ENCODE measurements at regions not wholly inside any gene's neighbourhood (a gene's known extent, or its start where the extent isn't known, plus 50 kb on each side); places are given as distances from the start of the nearest gene placed in this dataset.

DNA sequence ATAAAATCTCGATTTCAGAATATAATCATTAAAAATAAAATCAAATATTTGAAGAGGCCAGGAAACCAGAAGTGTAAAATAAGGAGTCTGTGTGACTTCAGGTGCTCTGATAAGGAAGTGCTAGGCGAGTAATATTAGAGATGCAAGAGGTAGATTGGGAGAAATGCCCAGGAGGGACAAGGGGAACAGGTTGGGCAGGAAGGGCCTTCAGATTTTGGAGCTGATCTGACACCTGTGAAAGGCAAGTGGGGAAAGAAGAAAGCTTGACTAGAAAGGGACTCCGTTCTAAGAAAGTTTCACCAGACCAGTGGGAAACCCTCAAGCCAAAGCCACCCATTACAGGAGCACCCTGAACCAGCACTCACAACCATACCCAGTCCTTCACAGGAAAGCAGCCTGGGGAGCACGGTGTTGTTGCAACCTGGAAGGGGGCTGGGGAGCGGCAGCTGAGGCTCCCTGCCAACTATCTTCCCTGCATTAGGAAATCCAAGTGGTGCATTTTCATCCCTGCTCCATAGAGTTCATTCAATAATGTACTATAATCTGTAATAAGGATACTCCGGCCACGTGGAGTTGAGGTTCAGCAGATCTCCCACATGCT is 57.5 kb upstream of the GREB1L start:
- no peaks in the 10 kb centered on the region for H3K36me3 ChIP-seq
- TF ChIP-seq, protein P1, sequence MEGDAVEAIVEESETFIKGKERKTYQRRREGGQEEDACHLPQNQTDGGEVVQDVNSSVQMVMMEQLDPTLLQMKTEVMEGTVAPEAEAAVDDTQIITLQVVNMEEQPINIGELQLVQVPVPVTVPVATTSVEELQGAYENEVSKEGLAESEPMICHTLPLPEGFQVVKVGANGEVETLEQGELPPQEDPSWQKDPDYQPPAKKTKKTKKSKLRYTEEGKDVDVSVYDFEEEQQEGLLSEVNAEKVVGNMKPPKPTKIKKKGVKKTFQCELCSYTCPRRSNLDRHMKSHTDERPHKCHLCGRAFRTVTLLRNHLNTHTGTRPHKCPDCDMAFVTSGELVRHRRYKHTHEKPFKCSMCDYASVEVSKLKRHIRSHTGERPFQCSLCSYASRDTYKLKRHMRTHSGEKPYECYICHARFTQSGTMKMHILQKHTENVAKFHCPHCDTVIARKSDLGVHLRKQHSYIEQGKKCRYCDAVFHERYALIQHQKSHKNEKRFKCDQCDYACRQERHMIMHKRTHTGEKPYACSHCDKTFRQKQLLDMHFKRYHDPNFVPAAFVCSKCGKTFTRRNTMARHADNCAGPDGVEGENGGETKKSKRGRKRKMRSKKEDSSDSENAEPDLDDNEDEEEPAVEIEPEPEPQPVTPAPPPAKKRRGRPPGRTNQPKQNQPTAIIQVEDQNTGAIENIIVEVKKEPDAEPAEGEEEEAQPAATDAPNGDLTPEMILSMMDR (IDR thresholded peaks at IDR 0.05), result no peak
- DNase-seq (ENCODE audit: low spot score in 2 of 2), result no peak
- no peak overlapping the region for H3K4me3 ChIP-seq
- no peaks in the 10 kb centered on the region for H3K27me3 ChIP-seq
- 77% methylated on average over 7 of the region's 7 CpGs for WGBS
- H3K9me3 ChIP-seq, result no peaks in the 10 kb centered on the region
- no peak overlapping the region for H3K27ac ChIP-seq
- no peaks in the 10 kb centered on the region for H3K4me1 ChIP-seq

DNA sequence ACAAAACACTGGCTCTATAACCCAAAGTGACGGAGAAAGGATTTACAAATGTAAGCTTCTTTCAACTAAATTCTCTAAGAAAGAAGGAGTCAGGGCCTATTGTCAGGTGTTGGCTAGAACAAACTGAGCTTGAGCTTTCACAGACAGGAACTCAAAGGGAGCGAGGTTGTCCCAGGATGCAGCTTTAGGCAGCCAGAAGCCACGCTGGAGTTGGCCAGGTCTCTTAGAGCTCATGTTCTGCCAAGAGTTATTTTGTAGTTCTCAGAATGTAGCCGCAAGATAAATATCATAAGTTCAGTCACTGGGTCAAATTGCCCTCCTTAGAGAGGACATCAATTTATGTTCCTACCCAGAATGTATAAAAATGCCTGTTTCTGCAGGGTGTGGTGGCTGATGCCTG is 54.1 kb upstream of the GREB1L start:
- Histone ChIP-seq H3K4me3 (no peak overlapping the region), H3K27ac (no peak overlapping the region), H3K27me3 (no peaks in the 10 kb centered on the region), H3K36me3 (no peaks in the 10 kb centered on the region), H3K4me1 (no peaks in the 10 kb centered on the region), H3K9me3 (no peaks in the 10 kb centered on the region)
- DNase-seq (ENCODE audit: low spot score in 2 of 2), result no peak
- 79% methylated on average over 4 of the region's 4 CpGs for WGBS
- TF ChIP-seq EP300 (IDR thresholded peaks at IDR 0.05) (no peak), POLR2AphosphoS5 (IDR thresholded peaks at IDR 0.05) (no peak), POLR2A (IDR thresholded peaks at IDR 0.05) (no peak)
- TF ChIP-seq, protein P1 (IDR thresholded peaks at IDR 0.05), result no peak

DNA sequence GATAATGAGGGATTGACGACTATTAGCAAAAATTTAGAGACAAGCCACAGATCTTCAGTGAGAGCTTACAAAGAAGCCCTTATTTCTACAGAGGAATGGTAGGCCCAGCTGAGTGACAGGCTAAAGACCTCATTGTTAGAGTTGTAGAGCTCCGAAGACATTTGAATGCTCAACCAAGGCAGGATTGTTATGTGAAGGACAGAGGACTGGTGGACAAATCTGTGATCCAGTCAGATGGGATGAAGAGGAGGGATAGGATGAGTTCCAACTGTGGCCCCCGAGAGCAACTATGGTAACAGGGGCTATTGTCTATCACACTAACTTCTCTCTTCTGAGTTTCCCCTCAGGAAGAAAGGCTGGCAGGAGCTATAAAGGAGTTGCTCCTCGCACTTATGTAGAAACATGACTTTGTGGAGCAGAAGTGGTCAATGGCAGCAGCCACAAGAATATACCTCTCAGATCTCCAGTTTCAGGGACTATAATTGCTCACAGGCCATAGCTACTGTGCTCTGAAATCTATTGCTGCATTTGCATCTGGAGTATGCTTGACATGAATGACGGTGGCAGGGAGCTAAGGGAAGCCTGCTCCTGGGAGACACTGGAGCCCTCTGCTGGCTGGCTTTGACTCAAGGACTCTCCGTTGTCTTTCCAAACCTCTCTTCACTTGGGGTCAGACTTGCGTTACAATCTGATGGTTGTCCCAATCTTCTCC is 50.3 kb upstream of the GREB1L start:
- Histone ChIP-seq H3K9me3 (no peaks in the 10 kb centered on the region), H3K27me3 (no peaks in the 10 kb centered on the region), H3K4me1 (no peaks in the 10 kb centered on the region), H3K27ac (no peak overlapping the region), H3K4me3 (no peak overlapping the region), H3K36me3 (no peaks in the 10 kb centered on the region)
- DNase-seq (ENCODE audit: low spot score in 2 of 2), result no peak
- WGBS, result 47% methylated on average over 7 of the region's 7 CpGs
- TF ChIP-seq, protein P1 (IDR thresholded peaks at IDR 0.05), result peak in 1 of 2 donors; percentile 40
- no peak for TF ChIP-seq POLR2AphosphoS5 (IDR thresholded peaks at IDR 0.05)
- TF ChIP-seq EP300 (IDR thresholded peaks at IDR 0.05), result no peak
- TF ChIP-seq POLR2A (IDR thresholded peaks at IDR 0.05), result no peak
